WERI-Rb-1 (cell line): ENCODE measurements at regions not wholly inside any gene's neighbourhood (a gene's known extent, or its start where the extent isn't known, plus 50 kb on each side); places are given as distances from the start of the nearest gene placed in this dataset.

Experiments
- DNase-seq: peaks from one replicate; pipeline ENCODE4 v3.0.0-alpha.2; 2020
- H3K27ac ChIP-seq: fragments of 250-450 bp; sonication (Bioruptor Pico); 2 replicates; pipeline ENCODE4 v1.5.1; 2020; ENCODE audit warnings: mild to moderate bottlenecking, moderate library complexity
- H3K27me3 ChIP-seq: fragments of 250-450 bp; sonication (Bioruptor Pico); 2 replicates; pipeline ENCODE4 v1.5.1; 2021; ENCODE audit warnings: mild to moderate bottlenecking, low read depth, moderate library complexity; ENCODE audit not compliant: insufficient read depth, severe bottlenecking
- H3K36me3 ChIP-seq: fragments of 250-450 bp; sonication (Bioruptor Pico); 2 replicates; pipeline ENCODE4 v1.5.1; 2020; ENCODE audit warnings: mild to moderate bottlenecking, moderate library complexity
- H3K4me3 ChIP-seq: 2 replicates; pipeline ENCODE4 v1.5.1; 2011; ENCODE audit warnings: low read depth, mild to moderate bottlenecking, control low read depth, low read length
- H3K9me3 ChIP-seq: fragments of 250-450 bp; sonication (Bioruptor Pico); 2 replicates; pipeline ENCODE4 v1.5.1; 2021; ENCODE audit warnings: mild to moderate bottlenecking, moderate library complexity; ENCODE audit not compliant: severe bottlenecking
- TF ChIP-seq, protein P1 (sequence below): IDR thresholded peaks from 2 replicates; pipeline ENCODE4 v1.5.1; 2011; ENCODE audit warnings: low read depth, mild to moderate bottlenecking, control low read depth, inconsistent platforms, low read length

GRCh38 chr17:77376795-77377709 is 236.3 kb downstream of the SEC14L1 start:
- Histone ChIP-seq H3K27ac (peak overlapping the region; percentile 89), H3K27me3 (no peaks in the 10 kb centered on the region), H3K9me3 (no peaks in the 10 kb centered on the region), H3K36me3 (peaks cover 22% of the 10 kb centered on the region), H3K4me3 (peak overlapping the region; percentile 14; the same call in 1 of the 2 replicates)
- TF ChIP-seq, protein P1, sequence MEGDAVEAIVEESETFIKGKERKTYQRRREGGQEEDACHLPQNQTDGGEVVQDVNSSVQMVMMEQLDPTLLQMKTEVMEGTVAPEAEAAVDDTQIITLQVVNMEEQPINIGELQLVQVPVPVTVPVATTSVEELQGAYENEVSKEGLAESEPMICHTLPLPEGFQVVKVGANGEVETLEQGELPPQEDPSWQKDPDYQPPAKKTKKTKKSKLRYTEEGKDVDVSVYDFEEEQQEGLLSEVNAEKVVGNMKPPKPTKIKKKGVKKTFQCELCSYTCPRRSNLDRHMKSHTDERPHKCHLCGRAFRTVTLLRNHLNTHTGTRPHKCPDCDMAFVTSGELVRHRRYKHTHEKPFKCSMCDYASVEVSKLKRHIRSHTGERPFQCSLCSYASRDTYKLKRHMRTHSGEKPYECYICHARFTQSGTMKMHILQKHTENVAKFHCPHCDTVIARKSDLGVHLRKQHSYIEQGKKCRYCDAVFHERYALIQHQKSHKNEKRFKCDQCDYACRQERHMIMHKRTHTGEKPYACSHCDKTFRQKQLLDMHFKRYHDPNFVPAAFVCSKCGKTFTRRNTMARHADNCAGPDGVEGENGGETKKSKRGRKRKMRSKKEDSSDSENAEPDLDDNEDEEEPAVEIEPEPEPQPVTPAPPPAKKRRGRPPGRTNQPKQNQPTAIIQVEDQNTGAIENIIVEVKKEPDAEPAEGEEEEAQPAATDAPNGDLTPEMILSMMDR: no peak
- DNase-seq: peak; percentile 74

DNA sequence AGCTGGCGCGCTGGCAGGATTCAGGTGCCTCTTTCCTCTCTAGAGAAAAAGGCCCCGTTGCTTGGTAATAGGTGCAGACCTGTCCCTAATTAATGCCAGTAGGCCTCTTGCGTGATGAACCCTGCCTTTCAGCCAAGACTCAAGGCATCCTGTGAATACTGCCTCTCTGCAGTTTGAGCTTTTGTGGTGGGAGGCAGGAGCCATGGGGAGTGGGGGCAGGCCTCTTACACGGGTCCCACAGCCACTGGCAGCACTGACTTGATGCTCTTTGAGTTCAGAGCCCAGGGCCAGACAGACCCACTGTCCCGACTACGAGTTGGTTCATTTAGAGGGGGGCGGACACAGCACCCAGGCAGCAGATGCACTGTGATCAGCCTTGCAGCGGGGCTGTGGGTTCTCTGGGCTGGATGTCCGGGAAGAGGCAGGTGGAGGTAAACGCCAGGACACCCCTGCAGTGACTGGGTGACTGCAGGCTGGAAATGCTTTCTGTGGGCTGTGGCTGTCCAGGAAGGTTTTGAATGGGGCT is 237.0 kb downstream of the SEC14L1 start:
- TF ChIP-seq, protein P1: no peak
- H3K36me3 ChIP-seq: peaks cover 22% of the 10 kb centered on the region
- no peak for DNase-seq
- H3K27me3 ChIP-seq: no peaks in the 10 kb centered on the region
- no peaks in the 10 kb centered on the region for H3K9me3 ChIP-seq
- H3K4me3 ChIP-seq: no peak overlapping the region
- peak overlapping the region; percentile 89 for H3K27ac ChIP-seq

GRCh38 chr17:77378318-77379064 is 237.7 kb downstream of the SEC14L1 start:
- H3K27ac ChIP-seq: peak overlapping the region; percentile 89
- no peak overlapping the region for H3K4me3 ChIP-seq
- TF ChIP-seq, protein P1: peak; percentile 53; the same call in 1 of the 2 replicates
- no peaks in the 10 kb centered on the region for H3K9me3 ChIP-seq
- DNase-seq: peak; percentile 95
- H3K36me3 ChIP-seq: peaks cover 27% of the 10 kb centered on the region
- H3K27me3 ChIP-seq: no peaks in the 10 kb centered on the region

DNA sequence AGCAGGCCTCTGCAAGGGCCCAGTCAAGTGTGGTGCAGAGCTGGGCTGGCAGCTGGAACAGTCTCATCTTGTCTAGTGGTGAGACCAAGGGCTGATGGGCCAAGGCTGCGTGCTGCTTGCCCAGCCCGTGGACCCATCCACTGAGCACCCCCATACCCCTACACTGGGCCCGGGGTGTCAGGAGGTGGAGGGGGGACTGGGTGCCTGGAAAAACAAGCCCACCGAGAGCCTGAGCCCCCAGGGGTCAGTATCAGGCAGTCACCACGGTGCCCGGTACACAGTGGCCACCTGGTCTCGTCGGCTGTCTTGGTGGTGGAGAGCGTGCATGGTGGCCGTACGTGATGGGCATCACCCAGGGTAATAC is 238.3 kb downstream of the SEC14L1 start:
- H3K9me3 ChIP-seq: no peaks in the 10 kb centered on the region
- DNase-seq: no peak
- peaks cover 27% of the 10 kb centered on the region for H3K36me3 ChIP-seq
- TF ChIP-seq, protein P1: no peak
- peak overlapping the region; percentile 89 for H3K27ac ChIP-seq
- H3K27me3 ChIP-seq: no peaks in the 10 kb centered on the region
- H3K4me3 ChIP-seq: no peak overlapping the region

- no peak for DNase-seq
- H3K27me3 ChIP-seq: no peaks in the 10 kb centered on the region
- no peak overlapping the region for H3K4me3 ChIP-seq
- TF ChIP-seq, protein P1: no peak
- peak overlapping the region; percentile 89 for H3K27ac ChIP-seq
- H3K9me3 ChIP-seq: no peaks in the 10 kb centered on the region
- peaks cover 34% of the 10 kb centered on the region for H3K36me3 ChIP-seq
Observed at GRCh38 chr17:77379832-77380231, 239.1 kb downstream of the SEC14L1 start.
